ENCODE measurements at regions not wholly inside any gene's neighbourhood (a gene's known extent, or its start where the extent isn't known, plus 50 kb on each side); places are given as distances from the start of the nearest gene placed in this dataset.

DNA sequence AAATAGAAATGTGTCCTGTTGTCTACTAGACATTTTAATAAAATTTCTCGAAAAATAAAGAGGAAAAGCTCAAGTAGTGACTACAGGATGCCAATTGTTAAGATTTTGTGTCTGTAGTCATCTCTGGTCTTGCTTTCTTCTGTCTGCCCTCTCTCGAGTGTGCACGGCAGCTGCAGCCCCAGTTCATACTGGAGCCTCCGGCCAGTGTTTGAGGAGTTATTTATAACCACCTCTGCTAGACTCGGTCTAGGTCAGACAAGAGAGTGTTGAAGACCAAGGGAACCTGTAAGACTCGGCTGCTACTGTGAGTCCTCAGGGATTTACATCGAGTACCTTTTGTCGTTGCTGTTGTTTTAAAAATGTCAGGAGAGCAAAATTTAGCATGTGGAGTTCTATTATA lies 810.1 kb upstream of the POU3F3 start:
- TF ChIP-seq, protein P1, sequence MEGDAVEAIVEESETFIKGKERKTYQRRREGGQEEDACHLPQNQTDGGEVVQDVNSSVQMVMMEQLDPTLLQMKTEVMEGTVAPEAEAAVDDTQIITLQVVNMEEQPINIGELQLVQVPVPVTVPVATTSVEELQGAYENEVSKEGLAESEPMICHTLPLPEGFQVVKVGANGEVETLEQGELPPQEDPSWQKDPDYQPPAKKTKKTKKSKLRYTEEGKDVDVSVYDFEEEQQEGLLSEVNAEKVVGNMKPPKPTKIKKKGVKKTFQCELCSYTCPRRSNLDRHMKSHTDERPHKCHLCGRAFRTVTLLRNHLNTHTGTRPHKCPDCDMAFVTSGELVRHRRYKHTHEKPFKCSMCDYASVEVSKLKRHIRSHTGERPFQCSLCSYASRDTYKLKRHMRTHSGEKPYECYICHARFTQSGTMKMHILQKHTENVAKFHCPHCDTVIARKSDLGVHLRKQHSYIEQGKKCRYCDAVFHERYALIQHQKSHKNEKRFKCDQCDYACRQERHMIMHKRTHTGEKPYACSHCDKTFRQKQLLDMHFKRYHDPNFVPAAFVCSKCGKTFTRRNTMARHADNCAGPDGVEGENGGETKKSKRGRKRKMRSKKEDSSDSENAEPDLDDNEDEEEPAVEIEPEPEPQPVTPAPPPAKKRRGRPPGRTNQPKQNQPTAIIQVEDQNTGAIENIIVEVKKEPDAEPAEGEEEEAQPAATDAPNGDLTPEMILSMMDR (IDR thresholded peaks at IDR 0.05), result no peak
- TF ChIP-seq POLR2A (IDR thresholded peaks at IDR 0.05), result no peak

All from lower leg skin (tissue), 3 donors.